ENCODE measurements at regions not wholly inside any gene's neighbourhood (a gene's known extent, or its start where the extent isn't known, plus 50 kb on each side); places are given as distances from the start of the nearest gene placed in this dataset.
A peak's percentile ranks its signal among the peaks of the same experiment; 100 is the strongest.

DNA sequence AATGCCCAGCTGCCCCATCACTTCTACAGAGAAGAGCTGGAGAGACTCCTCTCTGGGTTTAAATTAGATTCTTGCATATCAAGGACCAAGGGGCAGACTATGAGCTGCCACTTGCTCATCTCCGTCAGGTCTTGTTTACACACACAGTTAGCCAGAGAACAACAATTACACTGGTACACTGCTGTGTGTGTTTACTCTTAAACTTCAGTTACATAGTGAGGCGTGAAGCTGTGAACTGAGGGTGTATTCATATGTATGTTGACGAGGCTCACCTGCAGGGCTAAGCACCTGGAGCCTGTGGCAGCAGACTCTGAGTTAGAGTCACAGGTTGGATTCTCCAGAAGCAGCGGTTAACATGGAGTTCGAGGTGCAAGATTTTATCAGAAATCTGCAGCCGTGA is 155.4 kb upstream of the ANKH start:
- Histone ChIP-seq H3K9me3 (ENCODE audit: control insufficient read depth, low read length) (peaks cover 5% of the 10 kb centered on the region), H3K36me3 (ENCODE audit: control insufficient read depth, insufficient read depth, low read length) (no peaks in the 10 kb centered on the region), H3K4me3 (ENCODE audit: extremely low read depth, insufficient read depth, low read length, poor library complexity, severe bottlenecking) (no peak overlapping the region), H3K27ac (ENCODE audit: low read depth, low read length, severe bottlenecking) (peak overlapping the region; percentile 33), H3K4me1 (ENCODE audit: control insufficient read depth, insufficient read depth, low read length, poor library complexity, severe bottlenecking) (peaks cover 6% of the 10 kb centered on the region)
- WGBS, 2 experiments (ENCODE audit: insufficient coverage in 2 of 2) = 64 to 76% methylated on average over 4 to 6 of the region's 6 CpGs

DNA sequence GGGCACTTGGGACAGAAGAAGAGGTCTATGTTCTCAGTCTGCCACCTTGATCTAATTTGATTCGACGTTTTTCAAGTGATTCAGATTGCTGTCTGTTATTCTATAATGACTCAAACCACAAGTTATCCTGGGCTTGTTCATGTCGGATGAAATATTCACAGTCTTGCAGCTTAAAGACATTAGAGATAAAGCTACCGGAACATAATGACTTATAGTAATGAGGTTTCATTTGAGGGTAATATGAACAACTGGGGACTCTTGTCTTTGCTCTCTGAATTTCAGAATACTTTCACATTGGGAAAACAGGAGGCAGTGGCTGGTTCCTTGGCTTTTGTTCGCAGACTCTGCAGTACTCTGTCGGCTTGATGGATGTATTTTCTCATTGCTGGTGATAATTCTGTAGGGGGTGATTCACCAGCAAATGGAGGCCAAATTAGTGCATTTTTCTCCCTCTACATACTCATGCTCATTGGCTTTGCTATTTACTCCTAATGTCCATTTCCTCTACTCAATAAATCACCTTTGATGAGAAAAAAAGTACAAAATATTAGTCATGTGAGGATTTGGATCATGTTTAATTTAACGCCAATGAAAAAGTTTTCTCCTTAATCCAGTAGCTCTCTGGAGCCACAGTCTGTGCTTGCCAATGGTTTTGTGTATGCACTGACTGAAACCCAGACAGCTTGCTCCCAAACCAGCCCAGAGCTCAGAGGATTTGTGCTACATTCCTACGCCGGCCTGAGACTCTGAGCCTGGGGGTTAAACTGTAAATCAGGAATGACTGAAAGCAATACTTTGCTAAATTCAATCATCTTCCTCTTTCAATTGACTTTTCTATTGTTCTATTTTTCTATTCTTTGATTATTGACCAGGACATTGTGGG is 154.7 kb upstream of the ANKH start:
- no peaks in the 10 kb centered on the region for H3K36me3 ChIP-seq (ENCODE audit: control insufficient read depth, insufficient read depth, low read length)
- WGBS, 2 experiments (ENCODE audit: insufficient coverage in 2 of 2) = 81 to 100% methylated on average over 1 to 7 of the region's 9 CpGs
- H3K9me3 ChIP-seq (ENCODE audit: control insufficient read depth, low read length) = peaks cover 5% of the 10 kb centered on the region
- no peak overlapping the region for H3K4me3 ChIP-seq (ENCODE audit: extremely low read depth, insufficient read depth, low read length, poor library complexity, severe bottlenecking)
- H3K4me1 ChIP-seq (ENCODE audit: control insufficient read depth, insufficient read depth, low read length, poor library complexity, severe bottlenecking) = peaks cover 10% of the 10 kb centered on the region
- H3K27ac ChIP-seq (ENCODE audit: low read depth, low read length, severe bottlenecking) = peak overlapping the region; percentile 33

DNA sequence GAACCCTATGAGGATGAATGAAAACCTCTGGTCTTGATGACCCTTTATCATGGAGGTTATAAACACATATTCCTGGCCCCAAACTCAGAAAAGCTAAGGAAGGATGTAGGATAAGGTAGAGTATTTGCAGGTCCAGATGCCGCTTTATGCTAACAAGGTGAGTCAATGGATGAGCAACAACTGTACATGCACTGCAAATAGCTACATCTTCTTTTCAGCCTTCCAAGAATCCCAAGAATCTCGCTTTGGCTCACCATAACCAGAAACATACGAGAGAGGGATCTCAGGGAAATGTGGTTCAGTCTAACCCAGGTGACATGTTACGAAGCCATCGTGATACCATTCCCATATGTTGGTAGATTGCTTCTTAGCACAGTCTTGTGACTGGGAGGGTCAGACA is 152.3 kb upstream of the ANKH start:
- H3K4me1 ChIP-seq (ENCODE audit: control insufficient read depth, insufficient read depth, low read length, poor library complexity, severe bottlenecking) = peaks cover 21% of the 10 kb centered on the region
- no peak overlapping the region for H3K27ac ChIP-seq (ENCODE audit: low read depth, low read length, severe bottlenecking)
- H3K9me3 ChIP-seq (ENCODE audit: control insufficient read depth, low read length) = peaks cover 5% of the 10 kb centered on the region
- no peak overlapping the region for H3K4me3 ChIP-seq (ENCODE audit: extremely low read depth, insufficient read depth, low read length, poor library complexity, severe bottlenecking)
- WGBS, 2 experiments (ENCODE audit: insufficient coverage in 2 of 2) = 97 to 100% methylated on average over 3 to 5 of the region's 5 CpGs
- no peaks in the 10 kb centered on the region for H3K36me3 ChIP-seq (ENCODE audit: control insufficient read depth, insufficient read depth, low read length)

DNA sequence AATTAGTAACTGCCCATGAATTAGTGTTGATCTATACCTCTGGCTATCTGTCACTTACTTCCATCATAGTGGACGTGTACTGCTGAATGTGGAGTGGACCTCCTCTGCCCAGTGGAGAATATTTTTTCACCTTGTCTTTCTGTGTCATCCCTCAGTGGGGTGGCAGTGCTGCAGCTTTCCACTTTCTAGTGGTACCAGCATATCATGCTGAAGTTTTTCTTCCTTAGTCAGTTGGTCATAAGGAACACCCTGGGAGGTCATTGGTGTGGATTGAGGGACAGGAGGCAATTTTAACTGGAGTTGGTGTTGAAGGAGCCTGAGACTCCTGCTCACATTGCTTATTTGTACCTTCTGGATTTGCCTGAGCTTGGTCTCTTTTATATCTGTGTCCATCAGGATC is 151.7 kb upstream of the ANKH start:
- Histone ChIP-seq H3K36me3 (ENCODE audit: control insufficient read depth, insufficient read depth, low read length) (no peaks in the 10 kb centered on the region), H3K4me1 (ENCODE audit: control insufficient read depth, insufficient read depth, low read length, poor library complexity, severe bottlenecking) (peaks cover 21% of the 10 kb centered on the region), H3K4me3 (ENCODE audit: extremely low read depth, insufficient read depth, low read length, poor library complexity, severe bottlenecking) (no peak overlapping the region), H3K9me3 (ENCODE audit: control insufficient read depth, low read length) (peaks cover 4% of the 10 kb centered on the region), H3K27ac (ENCODE audit: low read depth, low read length, severe bottlenecking) (no peak overlapping the region)
- no CpG with 5 or more reads among the region's 1 CpG for WGBS, 2 experiments (ENCODE audit: insufficient coverage in 2 of 2)

DNA sequence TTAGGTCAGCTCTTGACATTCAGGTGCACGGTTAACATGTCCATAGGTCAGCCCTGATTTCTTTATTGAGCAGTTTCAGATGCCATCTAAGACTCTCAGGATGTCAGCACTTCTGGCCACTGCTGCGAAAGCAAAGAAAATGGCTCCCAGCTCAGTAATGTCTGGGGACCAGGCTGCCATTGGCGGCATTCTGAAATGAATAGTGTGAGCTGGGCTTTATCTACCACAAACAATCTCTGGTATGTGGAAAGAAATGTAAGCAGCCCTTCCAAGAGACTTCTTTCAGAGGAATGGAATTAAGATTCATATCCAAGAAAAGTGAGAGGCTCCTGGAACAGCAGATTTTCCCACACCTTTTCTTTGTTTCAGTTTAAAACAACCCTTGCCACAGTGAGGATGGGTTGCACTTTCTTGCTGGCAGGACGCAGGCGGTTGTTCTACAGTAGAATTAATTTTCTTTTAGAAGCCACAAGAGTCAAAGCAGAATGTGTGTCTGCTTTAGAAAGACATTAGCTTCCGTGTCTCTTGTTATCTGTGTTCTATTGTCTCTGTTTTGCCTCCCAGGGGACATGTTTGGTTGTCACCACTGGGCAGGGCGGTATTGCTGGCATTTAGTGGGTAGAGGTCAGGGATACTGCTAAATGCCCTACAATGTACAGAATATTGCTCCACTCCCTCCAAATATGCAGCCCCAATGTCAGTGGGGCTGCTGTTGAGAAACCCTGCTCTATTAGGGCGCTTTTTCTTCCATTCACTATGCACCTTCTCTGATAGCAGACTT is 149.9 kb upstream of the ANKH start:
- peaks cover 3% of the 10 kb centered on the region for H3K9me3 ChIP-seq (ENCODE audit: control insufficient read depth, low read length)
- WGBS, 2 experiments (ENCODE audit: insufficient coverage in 2 of 2) = 88 to 89% methylated on average over 4 to 5 of the region's 8 CpGs
- H3K36me3 ChIP-seq (ENCODE audit: control insufficient read depth, insufficient read depth, low read length) = no peaks in the 10 kb centered on the region
- no peak overlapping the region for H3K4me3 ChIP-seq (ENCODE audit: extremely low read depth, insufficient read depth, low read length, poor library complexity, severe bottlenecking)
- peaks cover 21% of the 10 kb centered on the region for H3K4me1 ChIP-seq (ENCODE audit: control insufficient read depth, insufficient read depth, low read length, poor library complexity, severe bottlenecking)
- H3K27ac ChIP-seq (ENCODE audit: low read depth, low read length, severe bottlenecking) = peak overlapping the region; percentile 91

DNA sequence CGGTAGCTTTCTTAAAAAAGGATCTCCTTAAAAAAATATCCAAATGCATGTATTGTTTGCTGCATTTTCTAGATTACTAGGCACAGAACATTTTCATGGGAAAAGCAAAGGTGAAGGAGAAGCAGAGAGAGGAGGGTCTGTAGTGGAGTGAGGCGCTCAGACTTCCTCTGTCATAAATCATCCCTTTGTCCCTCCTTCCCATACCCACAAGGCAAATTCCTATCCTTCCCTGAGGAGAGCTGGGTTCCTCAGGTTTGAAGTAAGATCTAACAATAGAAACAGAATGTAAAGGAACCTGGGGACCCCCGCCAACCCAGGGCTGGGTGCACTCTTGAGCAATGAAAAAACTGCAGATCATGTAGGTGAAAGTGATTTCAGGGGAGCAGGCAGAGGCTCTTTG is 149.2 kb upstream of the ANKH start:
- Histone ChIP-seq H3K27ac (ENCODE audit: low read depth, low read length, severe bottlenecking) (peak overlapping the region; percentile 91), H3K36me3 (ENCODE audit: control insufficient read depth, insufficient read depth, low read length) (no peaks in the 10 kb centered on the region), H3K9me3 (ENCODE audit: control insufficient read depth, low read length) (peaks cover 3% of the 10 kb centered on the region), H3K4me3 (ENCODE audit: extremely low read depth, insufficient read depth, low read length, poor library complexity, severe bottlenecking) (no peak overlapping the region), H3K4me1 (ENCODE audit: control insufficient read depth, insufficient read depth, low read length, poor library complexity, severe bottlenecking) (peaks cover 21% of the 10 kb centered on the region)
- WGBS, 2 experiments (ENCODE audit: insufficient coverage in 2 of 2) = 100% methylated on average over 1 to 2 of the region's 3 CpGs

DNA sequence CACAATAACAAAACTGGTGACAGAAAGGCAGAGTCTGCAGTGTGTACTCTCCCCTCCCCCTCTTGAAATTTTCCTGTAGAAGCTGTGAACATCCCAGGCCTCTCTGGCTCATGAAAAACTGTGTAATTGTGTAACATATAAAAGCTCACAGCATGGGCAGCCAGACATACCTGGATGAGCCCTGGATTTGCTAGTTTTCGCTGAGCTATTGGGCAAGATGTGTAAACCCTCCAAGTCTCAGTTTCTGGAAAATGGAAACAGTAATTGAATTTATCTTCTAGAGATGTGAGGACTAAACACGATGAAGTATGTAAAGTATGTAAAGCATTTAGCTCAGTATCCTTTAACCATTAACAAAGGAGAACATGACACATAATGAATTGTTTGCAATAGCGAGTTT is 143.2 kb upstream of the ANKH start:
- WGBS, 2 experiments (ENCODE audit: insufficient coverage in 2 of 2) = 88 to 91% methylated on average over 1 of the region's 3 CpGs

DNA sequence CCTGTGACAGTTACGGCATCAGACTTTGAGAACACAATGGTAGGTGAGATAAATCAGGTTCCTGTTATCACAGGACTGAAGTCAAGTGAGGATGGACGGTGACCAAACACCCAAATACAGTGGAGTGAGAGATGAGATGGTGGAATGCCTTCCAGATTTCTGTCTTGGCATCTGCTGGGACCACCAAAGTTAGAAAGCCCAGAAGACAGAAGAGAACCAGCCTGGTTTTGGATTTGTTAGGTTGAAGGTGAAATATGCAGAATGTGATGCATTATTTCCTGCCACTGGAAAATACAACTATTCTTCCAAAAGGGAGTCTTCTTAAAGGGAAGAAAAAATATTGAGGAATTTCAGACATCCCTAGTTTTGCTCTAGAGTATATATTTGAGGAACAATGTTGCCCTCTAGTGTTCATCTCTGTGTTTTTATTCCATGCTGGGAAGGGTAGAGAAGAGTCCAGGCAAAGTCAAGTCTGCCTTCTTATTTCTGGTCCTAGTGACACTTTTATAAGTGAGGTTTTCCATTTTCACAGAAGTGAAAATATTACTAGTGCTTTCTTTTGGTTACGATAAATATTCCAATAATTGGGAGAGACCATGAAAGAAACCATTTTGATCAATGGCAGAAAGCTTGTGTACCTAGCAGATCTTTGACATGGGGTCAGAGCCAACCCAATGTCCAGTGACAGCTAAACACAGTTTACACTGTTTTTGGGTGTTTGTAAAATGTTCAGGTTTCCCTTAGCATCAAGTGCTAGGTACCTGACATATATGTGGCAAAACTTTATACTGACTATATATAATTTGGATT is 142.3 kb upstream of the ANKH start:
- H3K36me3 ChIP-seq (ENCODE audit: control insufficient read depth, insufficient read depth, low read length) = no peaks in the 10 kb centered on the region
- 80 to 83% methylated on average over 1 to 2 of the region's 3 CpGs for WGBS, 2 experiments (ENCODE audit: insufficient coverage in 2 of 2)
- H3K4me1 ChIP-seq (ENCODE audit: control insufficient read depth, insufficient read depth, low read length, poor library complexity, severe bottlenecking) = peaks cover 15% of the 10 kb centered on the region
- no peak overlapping the region for H3K27ac ChIP-seq (ENCODE audit: low read depth, low read length, severe bottlenecking)
- H3K9me3 ChIP-seq (ENCODE audit: control insufficient read depth, low read length) = peaks cover 3% of the 10 kb centered on the region
- no peak overlapping the region for H3K4me3 ChIP-seq (ENCODE audit: extremely low read depth, insufficient read depth, low read length, poor library complexity, severe bottlenecking)

More for the DNA sequence above, 143.2 kb upstream of the ANKH start:
- Histone ChIP-seq H3K27ac (ENCODE audit: low read depth, low read length, severe bottlenecking) (peak overlapping the region; percentile 68), H3K4me1 (ENCODE audit: control insufficient read depth, insufficient read depth, low read length, poor library complexity, severe bottlenecking) (peaks cover 12% of the 10 kb centered on the region), H3K4me3 (ENCODE audit: extremely low read depth, insufficient read depth, low read length, poor library complexity, severe bottlenecking) (no peak overlapping the region), H3K9me3 (ENCODE audit: control insufficient read depth, low read length) (peaks cover 3% of the 10 kb centered on the region), H3K36me3 (ENCODE audit: control insufficient read depth, insufficient read depth, low read length) (no peaks in the 10 kb centered on the region)

DNA sequence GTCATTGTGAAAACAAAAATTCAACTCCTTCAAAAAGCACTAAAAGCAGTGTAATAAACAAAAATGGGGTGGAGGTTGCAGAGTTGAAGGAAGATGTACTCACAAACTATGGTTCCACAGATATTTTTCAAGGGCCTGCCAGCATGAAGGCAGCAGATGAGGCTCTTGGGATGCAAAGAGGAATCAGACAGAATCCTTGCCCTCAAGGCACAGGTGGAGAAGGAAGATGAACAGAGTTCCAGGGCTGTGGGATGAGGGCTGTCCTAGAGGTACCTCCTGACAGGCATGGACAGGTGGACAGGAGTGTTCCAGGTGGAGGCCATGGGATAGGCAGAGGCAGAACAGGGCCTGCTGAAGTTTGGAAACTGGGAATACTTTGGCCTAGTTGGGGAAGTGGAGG is 140.5 kb upstream of the ANKH start:
- peaks cover 17% of the 10 kb centered on the region for H3K4me1 ChIP-seq (ENCODE audit: control insufficient read depth, insufficient read depth, low read length, poor library complexity, severe bottlenecking)
- H3K9me3 ChIP-seq (ENCODE audit: control insufficient read depth, low read length) = no peaks in the 10 kb centered on the region
- H3K27ac ChIP-seq (ENCODE audit: low read depth, low read length, severe bottlenecking) = no peak overlapping the region
- H3K36me3 ChIP-seq (ENCODE audit: control insufficient read depth, insufficient read depth, low read length) = no peaks in the 10 kb centered on the region
- H3K4me3 ChIP-seq (ENCODE audit: extremely low read depth, insufficient read depth, low read length, poor library complexity, severe bottlenecking) = no peak overlapping the region

DNA sequence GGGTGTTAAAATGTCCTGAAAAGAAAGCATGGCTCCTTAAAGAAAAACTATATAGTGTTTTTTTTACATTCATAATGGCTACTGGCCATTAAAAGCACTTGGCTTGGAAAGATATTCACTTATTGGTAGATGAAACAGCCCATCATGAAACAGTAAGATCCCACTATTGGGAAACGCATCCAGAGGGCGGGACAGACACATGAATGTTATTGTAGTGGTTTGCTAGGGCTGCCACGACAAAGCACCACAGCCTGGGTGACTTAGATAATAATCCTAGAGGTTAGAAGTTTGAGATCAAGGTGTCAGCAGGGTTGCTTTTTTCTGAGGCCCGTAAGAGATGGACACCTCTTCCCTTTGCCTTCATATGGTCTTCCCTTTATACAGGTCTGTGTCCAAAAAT is 139.4 kb upstream of the ANKH start:
- Histone ChIP-seq H3K4me3 (ENCODE audit: extremely low read depth, insufficient read depth, low read length, poor library complexity, severe bottlenecking) (no peak overlapping the region), H3K9me3 (ENCODE audit: control insufficient read depth, low read length) (no peaks in the 10 kb centered on the region), H3K36me3 (ENCODE audit: control insufficient read depth, insufficient read depth, low read length) (no peaks in the 10 kb centered on the region), H3K27ac (ENCODE audit: low read depth, low read length, severe bottlenecking) (no peak overlapping the region), H3K4me1 (ENCODE audit: control insufficient read depth, insufficient read depth, low read length, poor library complexity, severe bottlenecking) (peaks cover 17% of the 10 kb centered on the region)
- 70 to 81% methylated on average over 2 to 4 of the region's 4 CpGs for WGBS, 2 experiments (ENCODE audit: insufficient coverage in 2 of 2)

All from mesodermal cell (in vitro differentiated cells).